A673 (cell line): ENCODE measurements at regions not wholly inside any gene's neighbourhood (a gene's known extent, or its start where the extent isn't known, plus 50 kb on each side); places are given as distances from the start of the nearest gene placed in this dataset.

ENCODE experiments used
- BruUV-seq: library from RNA; stranded (reverse); fragments of 400-500 nt; replicated peaks from 2 replicates; lab custom pipeline; 2021; lab: Mats Ljungman, UMichigan
- CTCF ChIA-PET: fragments of 300-600 bp; sonication (Branson Sonifier 250); formaldehyde crosslinking; loops from one replicate; lab custom pipeline; 2022; ENCODE audit warnings: antibody characterized with exemption; lab: Charles Lee
- POLR2A ChIA-PET: fragments of 300-600 bp; sonication (Branson Sonifier 250); formaldehyde crosslinking; loops from one replicate; lab custom pipeline; 2022; ENCODE audit warnings: antibody characterized with exemption; ENCODE audit not compliant: low non-redundant PET; lab: Charles Lee
- DNase-seq: peaks from one replicate; pipeline ENCODE4 v3.0.0-alpha.2; 2015; ENCODE audit warnings: low spot score
- H3K27ac ChIP-seq: fragments of 200-600 bp; sonication (generic); 2 replicates; pipeline ENCODE4 v1.5.1; 2016; ENCODE audit warnings: mixed run types, low read depth, mild to moderate bottlenecking, mixed read lengths, antibody characterized with exemption, low read length; ENCODE audit not compliant: poor library complexity, severe bottlenecking
- H3K27me3 ChIP-seq: fragments of 200-600 bp; sonication (generic); replicated peaks from 2 replicates; pipeline ENCODE4 v1.6.1; 2017; ENCODE audit warnings: mixed run types, low read depth, mild to moderate bottlenecking, mixed read lengths, antibody characterized with exemption, low read length; ENCODE audit not compliant: insufficient read depth, poor library complexity
- H3K36me3 ChIP-seq: fragments of 200-600 bp; sonication (generic); 2 replicates; pipeline ENCODE4 v1.6.1; 2016; ENCODE audit warnings: mixed run types, mild to moderate bottlenecking, mixed read lengths, antibody characterized with exemption, low read length; ENCODE audit not compliant: insufficient read depth, poor library complexity, severe bottlenecking
- H3K4me1 ChIP-seq: fragments of 200-600 bp; sonication (generic); 2 replicates; pipeline ENCODE4 v1.6.1; 2017; ENCODE audit warnings: mixed run types, mild to moderate bottlenecking, mixed read lengths, antibody characterized with exemption, low read length; ENCODE audit not compliant: insufficient read depth, poor library complexity, severe bottlenecking
- H3K4me3 ChIP-seq: fragments of 200-600 bp; sonication (generic); 2 replicates; pipeline ENCODE4 v1.5.1; 2016; ENCODE audit warnings: low read depth, mixed run types, mild to moderate bottlenecking, mixed read lengths, low read length; ENCODE audit not compliant: poor library complexity, severe bottlenecking
- H3K9me3 ChIP-seq: fragments of 200-600 bp; sonication (generic); 2 replicates; pipeline ENCODE4 v1.6.1; 2016; ENCODE audit warnings: mixed run types, low read depth, mild to moderate bottlenecking, mixed read lengths, antibody characterized with exemption, low read length; ENCODE audit not compliant: poor library complexity, severe bottlenecking
- CTCF ChIP-seq: fragments of 300-800, 200-600 bp; sonication (generic); conservative IDR thresholded peaks from 2 replicates; pipeline ENCODE4 v1.5.1; 2017; ENCODE audit warnings: low read depth, mild to moderate bottlenecking, antibody characterized with exemption, low read length, moderate library complexity, mixed read lengths
- EZH2 ChIP-seq: fragments of 200-600 bp; sonication (generic); IDR thresholded peaks from 2 replicates; pipeline ENCODE4 v1.6.1; 2017; ENCODE audit warnings: borderline replicate concordance, low read depth, mild to moderate bottlenecking, mixed read lengths, antibody characterized with exemption, low read length; ENCODE audit not compliant: poor library complexity, severe bottlenecking
- intact Hi-C: fragments of 100-400 bp; cut with micrococcal nuclease; formaldehyde crosslinking; loops from one replicate; pipeline ENCODE4 v1.10.0; 2022; ENCODE audit not compliant: unreplicated experiment

- CTCF ChIA-PET, result no interaction called here
- no TSS peak for BruUV-seq
These were observed 554.4 kb upstream of the TMEM132C start for GRCh38 chr12:127712561-127712960.

GRCh38 chr12:127716166-127716565, 550.8 kb upstream of the TMEM132C start:
- Histone ChIP-seq H3K27ac (no peak overlapping the region), H3K27me3 (no peaks in the 10 kb centered on the region), H3K4me1 (no peaks in the 10 kb centered on the region), H3K36me3 (no peaks in the 10 kb centered on the region), H3K9me3 (no peaks in the 10 kb centered on the region), H3K4me3 (no peak overlapping the region)
- no TSS peak for BruUV-seq
- no peak for TF ChIP-seq EZH2
- TF ChIP-seq CTCF, result no peak
- ChIA-PET CTCF (no interaction called here), POLR2A (no interaction called here)
- intact Hi-C loops, result no loop called here
- no peak for DNase-seq

More at GRCh38 chr12:127712561-127712960, 554.4 kb upstream of the TMEM132C start:
- H3K4me1 ChIP-seq, result no peaks in the 10 kb centered on the region
- no peaks in the 10 kb centered on the region for H3K36me3 ChIP-seq
- no peak for DNase-seq
- POLR2A ChIA-PET, result interaction anchor here (0.6 kb wide), 1 partner anchor 30 kb away, joined by 12 read pairs; no protein-coding TSS in a partner anchor
- TF ChIP-seq EZH2, result no peak
- H3K4me3 ChIP-seq, result no peak overlapping the region
- H3K27me3 ChIP-seq, result no peaks in the 10 kb centered on the region
- intact Hi-C loops, result no loop called here
- H3K9me3 ChIP-seq, result no peaks in the 10 kb centered on the region
- no peak overlapping the region for H3K27ac ChIP-seq

- ChIA-PET CTCF (no interaction called here), POLR2A (no interaction called here)
- DNase-seq, result no peak
These were observed 549.7 kb upstream of the TMEM132C start for GRCh38 chr12:127717278-127717677.

More at GRCh38 chr12:127717278-127717677, 549.7 kb upstream of the TMEM132C start:
- intact Hi-C loops, result no loop called here
- H3K4me1 ChIP-seq, result no peaks in the 10 kb centered on the region
- H3K4me3 ChIP-seq, result no peak overlapping the region
- H3K9me3 ChIP-seq, result no peaks in the 10 kb centered on the region
- TF ChIP-seq EZH2, result no peak
- TF ChIP-seq CTCF, result no peak
- no TSS peak for BruUV-seq
- H3K36me3 ChIP-seq, result no peaks in the 10 kb centered on the region
- H3K27me3 ChIP-seq, result no peaks in the 10 kb centered on the region
- no peak overlapping the region for H3K27ac ChIP-seq
